Stomach (tissue), 8 donors: ENCODE measurements at regions not wholly inside any gene's neighbourhood (a gene's known extent, or its start where the extent isn't known, plus 50 kb on each side); places are given as distances from the start of the nearest gene placed in this dataset.

Experiments used
- DNase-seq, 2 donors: peaks; one replicate each; pipeline versions ENCODE4 v3.0.0 to v3.0.0-alpha.2; 2013 to 2019
- H3K27ac ChIP-seq, 5 donors: fragments of 200-600 bp in 4 of 5; sonication (generic) in 4 of 5; one replicate each; pipeline ENCODE4 v1.5.1; 2013 to 2019; ENCODE audit warnings: mild to moderate bottlenecking in 1 of 5, moderate library complexity in 1 of 5
- H3K27me3 ChIP-seq, 3 donors: fragments of 200-600 bp; sonication (generic); one replicate each; pipeline ENCODE4 v1.5.1; 2017 to 2019; ENCODE audit warnings: mixed run types in 1 of 3
- H3K36me3 ChIP-seq, 4 donors: fragments of 200-600 bp; sonication (generic); 1 replicate in 3 of 4; 2 replicates in 1 of 4; pipeline ENCODE4 v1.5.1; 2016 to 2019
- H3K4me1 ChIP-seq, 4 donors: fragments of 200-600 bp; sonication (generic); one replicate each; pipeline ENCODE4 v1.5.1; 2016 to 2019
- H3K4me3 ChIP-seq, 4 donors: fragments of 200-600 bp; sonication (generic) in 3 of 4; one replicate each; pipeline ENCODE4 v1.5.1; 2016 to 2019; ENCODE audit warnings: mild to moderate bottlenecking in 1 of 4
- H3K9me3 ChIP-seq, 4 donors: fragments of 200-600 bp; sonication (generic); one replicate each; pipeline ENCODE4 v1.5.1; 2016 to 2019
- EP300 ChIP-seq: sonication (generic); formaldehyde crosslinking; IDR thresholded peaks from one replicate; pipeline ENCODE4 v1.6.1; 2017; ENCODE audit warnings: antibody characterized with exemption
- POLR2A ChIP-seq, 4 donors: fragments of 450-650 bp; IDR thresholded peaks; one replicate each; pipeline ENCODE4 v1.6.1; 2016; ENCODE audit warnings: antibody characterized with exemption in 4 of 4, control low read depth in 2 of 4, mild to moderate bottlenecking in 1 of 4, moderate library complexity in 1 of 4
- POLR2AphosphoS5 ChIP-seq, 3 donors: sonication (generic); formaldehyde crosslinking; IDR thresholded peaks; one replicate each; pipeline ENCODE4 v1.6.1; 2016; ENCODE audit warnings: antibody characterized with exemption in 3 of 3
- WGBS, 5 donors: extraction: QIAGEN DNeasy Blood & Tissue Kit in 3 of 5; methylation state at CpG; one replicate each; pipeline versions ENCODE4 v1.1.5 to v1.1.7; 2013 to 2018; 5-methylcytosine and 5-hydroxymethylcytosine counted together
- intact Hi-C: fragments of 100-400 bp; cut with DNase I; formaldehyde crosslinking; loops from one replicate; pipeline ENCODE4 v1.15.1; 2023; ENCODE audit warnings: low total_unique reads
- TF ChIP-seq, protein P1 (sequence below), 7 experiments: fragments of 450-650 bp in 4 of 7; fragments of 200-600 bp in 3 of 7; sonication (generic) in 3 of 7; IDR thresholded peaks; one replicate each; pipeline ENCODE4 v1.5.1; 2016 to 2019; ENCODE audit warnings: antibody characterized with exemption in 7 of 7, control low read depth in 2 of 7, mild to moderate bottlenecking in 1 of 7
- donor health status: healthy with polysubstance abuse.
- donor health status: Bipolar disorder and iron deficiency.
- donor health status: healthy.

DNA sequence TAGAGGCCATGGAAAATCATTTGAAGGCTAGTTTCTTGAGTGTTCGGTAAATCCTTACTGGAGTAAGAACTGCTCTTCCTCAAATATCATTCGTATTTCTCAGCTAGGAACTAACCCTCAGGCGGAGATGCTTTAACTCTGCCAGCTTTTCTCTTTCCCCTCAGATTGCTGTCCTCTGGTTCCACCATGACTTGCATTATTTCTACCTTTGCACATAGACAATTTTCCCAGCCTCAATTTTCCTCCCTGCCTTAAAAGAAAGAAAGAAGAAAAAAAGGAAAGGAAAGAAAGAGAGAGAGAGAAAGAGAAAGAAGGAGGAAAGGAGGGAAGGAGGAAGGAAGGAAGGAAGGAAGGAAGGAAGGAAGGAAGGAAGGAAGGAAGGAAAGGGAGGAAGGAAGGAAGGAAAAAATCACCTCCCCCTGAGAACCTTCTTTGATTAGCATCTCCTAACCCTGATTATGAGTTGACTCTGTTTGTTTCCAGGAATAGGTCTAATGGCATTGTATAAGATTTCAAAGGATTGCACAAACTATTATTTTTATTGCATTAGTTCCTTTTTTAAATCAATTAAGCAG, 123.3 kb upstream of the FAM204A start:
- 89 to 94% (median 92%) methylated on average over 3 of the region's 3 CpGs for WGBS, 5 donors
- DNase-seq, result no peak
- TF ChIP-seq, protein P1, sequence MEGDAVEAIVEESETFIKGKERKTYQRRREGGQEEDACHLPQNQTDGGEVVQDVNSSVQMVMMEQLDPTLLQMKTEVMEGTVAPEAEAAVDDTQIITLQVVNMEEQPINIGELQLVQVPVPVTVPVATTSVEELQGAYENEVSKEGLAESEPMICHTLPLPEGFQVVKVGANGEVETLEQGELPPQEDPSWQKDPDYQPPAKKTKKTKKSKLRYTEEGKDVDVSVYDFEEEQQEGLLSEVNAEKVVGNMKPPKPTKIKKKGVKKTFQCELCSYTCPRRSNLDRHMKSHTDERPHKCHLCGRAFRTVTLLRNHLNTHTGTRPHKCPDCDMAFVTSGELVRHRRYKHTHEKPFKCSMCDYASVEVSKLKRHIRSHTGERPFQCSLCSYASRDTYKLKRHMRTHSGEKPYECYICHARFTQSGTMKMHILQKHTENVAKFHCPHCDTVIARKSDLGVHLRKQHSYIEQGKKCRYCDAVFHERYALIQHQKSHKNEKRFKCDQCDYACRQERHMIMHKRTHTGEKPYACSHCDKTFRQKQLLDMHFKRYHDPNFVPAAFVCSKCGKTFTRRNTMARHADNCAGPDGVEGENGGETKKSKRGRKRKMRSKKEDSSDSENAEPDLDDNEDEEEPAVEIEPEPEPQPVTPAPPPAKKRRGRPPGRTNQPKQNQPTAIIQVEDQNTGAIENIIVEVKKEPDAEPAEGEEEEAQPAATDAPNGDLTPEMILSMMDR (IDR thresholded peaks at IDR 0.05), result no peak
- TF ChIP-seq EP300, result no peak
- TF ChIP-seq POLR2A (IDR thresholded peaks at IDR 0.05), result no peak
- no peak for TF ChIP-seq POLR2AphosphoS5 (IDR thresholded peaks at IDR 0.05)
- H3K4me1 ChIP-seq, result no peaks in the 10 kb centered on the region
- no peak overlapping the region for H3K27ac ChIP-seq
- no peak overlapping the region for H3K4me3 ChIP-seq
- intact Hi-C loops, result no loop called here
- no peaks in the 10 kb centered on the region for H3K36me3 ChIP-seq
- H3K9me3 ChIP-seq, result no peaks in the 10 kb centered on the region
- H3K27me3 ChIP-seq, result peaks cover 0 to 68% (median 0%) of the 10 kb centered on the region in 3 donors

DNA sequence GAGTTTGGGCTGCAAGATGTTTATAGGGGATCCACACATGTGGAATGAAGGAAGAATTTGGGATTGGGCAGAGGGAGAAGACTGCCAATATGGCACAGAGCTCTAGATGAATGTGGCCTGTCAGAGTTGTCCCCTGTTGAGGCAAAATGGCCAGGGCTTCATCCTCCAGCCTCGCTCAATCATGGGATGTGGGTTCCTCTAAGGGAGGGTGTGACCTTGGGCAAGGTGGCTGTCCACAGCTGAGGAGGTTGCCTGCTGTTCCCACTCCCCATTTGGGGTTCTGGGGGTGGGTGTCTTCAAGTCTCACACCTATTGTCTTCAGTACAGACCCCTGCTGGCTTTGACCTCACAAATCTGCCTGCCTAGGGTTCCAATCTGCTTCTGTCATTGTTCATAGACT, 121.6 kb upstream of the FAM204A start:
- WGBS, 5 donors, result 69 to 88% (median 85%) methylated on average over 1 of the region's 1 CpG
- intact Hi-C loops, result no loop called here

DNA sequence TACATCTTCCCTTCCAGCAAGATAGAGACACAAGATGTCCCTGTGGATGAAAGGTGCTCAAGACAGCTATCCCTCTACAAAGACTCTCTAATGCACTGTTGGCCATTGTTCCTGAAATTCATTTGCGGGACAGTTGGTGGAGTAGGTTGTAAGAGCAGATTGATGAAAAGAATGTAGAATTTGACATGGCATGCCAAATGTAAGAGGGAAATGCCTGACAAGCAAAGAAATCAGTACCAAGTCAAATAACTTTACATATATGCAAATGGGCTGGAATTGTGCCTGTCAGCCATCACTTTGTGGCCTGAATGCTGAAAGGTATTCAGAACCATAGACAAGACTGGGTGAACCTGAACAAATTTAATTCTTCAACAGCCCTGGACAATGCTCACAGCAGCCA, 120.3 kb upstream of the FAM204A start:
- no peak overlapping the region for H3K4me3 ChIP-seq
- peaks cover 0 to 57% (median 0%) of the 10 kb centered on the region in 3 donors for H3K27me3 ChIP-seq
- intact Hi-C loops, result no loop called here
- no peaks in the 10 kb centered on the region for H3K36me3 ChIP-seq
- DNase-seq, result no peak
- H3K4me1 ChIP-seq, result peaks cover 0 to 8% (median 5%) of the 10 kb centered on the region in 4 donors
- TF ChIP-seq, protein P1 (IDR thresholded peaks at IDR 0.05), result no peak
- no peak for TF ChIP-seq EP300
- TF ChIP-seq POLR2A (IDR thresholded peaks at IDR 0.05), result no peak
- no peak for TF ChIP-seq POLR2AphosphoS5 (IDR thresholded peaks at IDR 0.05)
- H3K9me3 ChIP-seq, result no peaks in the 10 kb centered on the region
- H3K27ac ChIP-seq, result no peak overlapping the region
- WGBS, 5 donors, result 86 to 100% (median 96%) methylated on average over 1 of the region's 1 CpG

More for the DNA sequence above, 121.6 kb upstream of the FAM204A start:
- TF ChIP-seq POLR2AphosphoS5 (IDR thresholded peaks at IDR 0.05) (no peak), EP300 (no peak), POLR2A (IDR thresholded peaks at IDR 0.05) (no peak)
- TF ChIP-seq, protein P1 (IDR thresholded peaks at IDR 0.05), result no peak
- H3K36me3 ChIP-seq, result no peaks in the 10 kb centered on the region
- H3K9me3 ChIP-seq, result no peaks in the 10 kb centered on the region
- no peak overlapping the region for H3K27ac ChIP-seq
- H3K27me3 ChIP-seq, result peaks cover 0 to 66% (median 0%) of the 10 kb centered on the region in 3 donors
- no peak overlapping the region for H3K4me3 ChIP-seq
- peaks cover 0 to 8% (median 5%) of the 10 kb centered on the region in 4 donors for H3K4me1 ChIP-seq
- DNase-seq, result no peak

DNA sequence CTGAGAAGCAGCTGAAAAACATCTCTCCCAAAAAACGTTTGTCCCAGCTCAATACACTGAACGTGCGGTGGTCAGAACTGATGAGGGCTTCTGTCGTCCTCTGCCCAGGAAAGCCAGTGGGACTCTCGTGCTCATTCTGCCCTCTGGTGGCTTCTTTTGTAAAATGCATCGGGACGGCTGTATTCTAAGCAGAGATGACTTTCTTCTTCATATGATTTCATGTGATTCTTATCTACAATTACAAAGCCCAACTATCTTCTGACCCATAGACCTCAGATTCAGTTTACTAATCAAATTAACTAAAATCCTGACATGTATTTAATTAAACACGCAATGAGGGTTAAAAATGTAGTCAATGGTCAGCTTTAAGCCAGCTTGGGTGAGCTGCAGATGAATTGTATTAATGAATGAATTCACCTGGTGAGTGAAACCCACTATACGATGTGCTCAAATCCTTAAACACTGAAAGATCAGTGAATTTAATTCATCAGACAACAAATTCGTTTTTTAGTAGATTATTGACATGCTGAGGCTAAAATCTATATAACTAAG, 117.6 kb upstream of the FAM204A start:
- peaks cover 0 to 8% (median 5%) of the 10 kb centered on the region in 4 donors for H3K4me1 ChIP-seq
- no peaks in the 10 kb centered on the region for H3K9me3 ChIP-seq
- intact Hi-C loops, result no loop called here
- peaks cover 0 to 44% (median 0%) of the 10 kb centered on the region in 3 donors for H3K27me3 ChIP-seq
- whole genome bisulfite sequencing, 5 donors, result 1 to 3% (median 2%) methylated on average over 10 of the region's 10 CpGs
- H3K27ac ChIP-seq, result no peak overlapping the region
- DNase-seq, result peak; percentile 59 to 83
- TF ChIP-seq POLR2AphosphoS5 (IDR thresholded peaks at IDR 0.05), result no peak
- TF ChIP-seq, protein P1 (IDR thresholded peaks at IDR 0.05), result peak in 5 of 7 experiments; percentile 26 to 62 (median 59)
- H3K4me3 ChIP-seq, result no peak overlapping the region
- no peaks in the 10 kb centered on the region for H3K36me3 ChIP-seq
